SKM-1 treated with dmso at 0.1 percent for 144 hours (cell line): ENCODE measurements at regions not wholly inside any gene's neighbourhood (a gene's known extent, or its start where the extent isn't known, plus 50 kb on each side); places are given as distances from the start of the nearest gene placed in this dataset.

ENCODE experiments used
- DNase-seq: peaks from one replicate; lab custom pipeline; 2025; ENCODE audit not compliant: unreplicated experiment; lab: John Stamatoyannopoulos, UW

- peak; percentile 30 for DNase-seq
These were observed 354.4 kb downstream of the TUSC7 start for GRCh38 chr3:117063930-117064329.

- DNase-seq = no peak
These were observed 358.7 kb downstream of the TUSC7 start for GRCh38 chr3:117068301-117068700.

DNA sequence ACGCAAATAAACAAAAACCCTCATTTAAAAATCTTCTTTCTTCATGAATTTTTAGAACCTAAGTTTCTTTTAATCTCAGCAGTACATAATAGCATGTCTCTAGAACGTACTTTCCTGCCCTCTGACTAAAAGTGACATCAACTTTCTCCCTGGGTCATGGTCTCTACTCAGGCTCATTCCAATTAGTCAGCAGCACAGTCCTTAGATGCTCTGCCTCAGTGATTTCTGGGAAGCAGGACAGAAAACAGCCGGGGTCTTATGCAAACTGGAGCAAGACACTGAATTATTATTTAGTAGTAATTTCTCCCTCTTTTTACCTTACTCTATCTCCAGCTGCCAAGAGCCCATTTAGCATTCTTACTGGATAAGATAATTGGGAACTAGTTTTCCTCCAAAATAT, 365.2 kb downstream of the TUSC7 start:
- DNase-seq = no peak

DNA sequence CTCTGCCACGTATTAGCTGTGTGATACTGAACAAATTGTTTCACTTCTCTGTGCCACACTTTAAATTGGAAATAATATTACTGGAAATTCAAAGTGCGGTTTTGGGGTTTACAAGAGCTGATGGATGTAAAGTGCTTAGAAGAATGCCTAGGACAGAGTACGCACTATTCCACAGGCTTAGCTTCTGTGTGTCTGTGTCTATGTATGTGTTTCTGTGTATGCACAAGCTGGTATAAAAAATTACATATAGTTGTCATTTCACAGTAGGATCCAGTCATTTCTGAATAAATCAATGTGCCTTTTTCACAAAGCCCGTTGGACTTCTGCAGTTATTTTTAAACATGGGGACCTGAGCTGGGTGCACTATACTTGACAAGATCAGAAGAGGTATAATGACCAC, 370.4 kb downstream of the TUSC7 start:
- no peak for DNase-seq

- DNase-seq = no peak
These were observed 371.3 kb downstream of the TUSC7 start for GRCh38 chr3:117080872-117081271.

DNA sequence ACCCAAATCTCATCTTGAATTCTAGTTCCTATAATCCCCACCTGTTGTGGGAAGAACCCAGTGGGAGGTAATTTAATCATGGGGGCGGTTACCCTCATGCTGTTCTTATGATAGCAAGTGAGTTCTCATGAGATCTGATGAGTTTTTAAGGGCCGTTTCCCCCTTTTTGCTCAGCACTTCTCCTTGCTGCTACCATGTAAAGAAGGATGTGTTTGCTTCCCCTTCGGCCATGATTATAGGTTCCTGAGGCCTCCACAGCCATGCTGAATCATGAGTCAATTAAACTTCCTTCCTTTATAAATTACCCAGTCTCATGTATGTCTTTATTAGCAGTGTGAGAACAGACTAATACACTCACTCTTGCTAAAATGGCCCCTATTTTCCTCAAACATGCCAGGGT, 374.7 kb downstream of the TUSC7 start:
- no peak for DNase-seq

DNA sequence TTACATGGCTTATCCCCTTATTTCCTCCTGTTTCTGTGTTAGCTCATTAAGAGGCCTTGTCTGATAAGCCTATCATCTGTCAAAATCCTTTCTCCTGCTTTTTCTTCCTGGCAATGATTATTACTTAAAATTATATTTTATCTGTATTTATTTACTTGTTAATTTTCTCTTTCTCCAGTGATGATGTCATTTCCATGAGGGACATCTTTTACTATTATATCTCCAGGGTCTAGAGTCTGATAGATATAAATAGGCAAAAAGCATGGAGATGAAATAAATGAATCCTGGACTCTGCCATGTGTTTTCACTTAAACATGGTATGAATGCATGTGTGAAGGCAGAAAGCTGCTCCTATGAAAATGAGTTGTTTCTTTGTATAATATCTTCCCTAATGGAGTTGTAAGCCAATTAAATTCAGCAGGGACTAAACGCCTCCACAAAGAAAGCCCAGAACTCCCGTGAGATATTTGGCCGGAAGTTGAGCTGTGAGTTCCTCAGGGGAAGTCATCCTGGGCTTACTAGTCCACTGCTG, 375.2 kb downstream of the TUSC7 start:
- DNase-seq = no peak

- no peak for DNase-seq
These were observed 382.1 kb downstream of the TUSC7 start for GRCh38 chr3:117091676-117092075.

GRCh38 chr3:117096549-117096948, 387.0 kb downstream of the TUSC7 start:
- no peak for DNase-seq

GRCh38 chr3:117097351-117097750, 387.8 kb downstream of the TUSC7 start:
- no peak for DNase-seq

DNA sequence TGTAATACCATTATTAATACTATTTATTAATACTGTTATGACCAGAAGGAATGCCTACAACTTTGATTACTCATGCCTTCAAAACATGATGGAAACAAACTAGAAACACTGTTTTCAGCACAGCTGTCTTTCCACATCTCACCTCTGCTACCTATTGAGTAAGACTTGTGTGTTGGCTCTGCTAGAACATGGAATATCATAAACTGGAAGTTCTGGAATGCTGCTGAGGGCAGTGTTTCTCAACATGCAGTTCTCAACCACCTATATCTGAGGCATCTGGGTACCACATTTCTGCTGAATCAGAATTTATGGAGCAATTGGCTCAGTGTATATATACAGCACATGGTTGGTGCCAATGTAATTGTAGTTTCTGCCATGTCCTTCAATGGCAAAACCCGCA, 392.1 kb downstream of the TUSC7 start:
- no peak for DNase-seq

GRCh38 chr3:117102426-117102825, 392.8 kb downstream of the TUSC7 start:
- no peak for DNase-seq

GRCh38 chr3:117103675-117104074, 394.1 kb downstream of the TUSC7 start:
- no peak for DNase-seq

- no peak for DNase-seq
These were observed 394.8 kb downstream of the TUSC7 start for GRCh38 chr3:117104381-117104780.

- DNase-seq = no peak
These were observed 395.2 kb downstream of the TUSC7 start for GRCh38 chr3:117104792-117105191.

DNA sequence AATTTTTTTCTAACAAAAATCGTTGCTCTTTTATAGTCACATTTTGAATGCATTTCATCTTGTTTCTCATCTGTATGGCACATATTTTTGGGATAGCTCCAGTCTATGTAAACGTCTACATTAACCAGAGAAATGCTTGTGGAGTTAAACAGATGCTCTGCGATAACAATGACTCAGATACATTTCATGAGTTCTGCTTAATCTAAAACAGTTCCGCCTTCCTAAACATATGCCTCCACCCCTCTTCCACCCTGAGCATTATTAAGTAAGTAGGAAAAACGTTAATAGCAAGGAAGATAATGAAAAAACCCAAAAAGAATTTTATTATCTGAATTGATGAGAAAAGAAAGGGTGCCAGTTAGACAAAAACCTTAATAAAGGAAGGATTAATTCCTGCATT, 396.1 kb downstream of the TUSC7 start:
- DNase-seq = no peak

- no peak for DNase-seq
These were observed 396.8 kb downstream of the TUSC7 start for GRCh38 chr3:117106396-117106795.

DNA sequence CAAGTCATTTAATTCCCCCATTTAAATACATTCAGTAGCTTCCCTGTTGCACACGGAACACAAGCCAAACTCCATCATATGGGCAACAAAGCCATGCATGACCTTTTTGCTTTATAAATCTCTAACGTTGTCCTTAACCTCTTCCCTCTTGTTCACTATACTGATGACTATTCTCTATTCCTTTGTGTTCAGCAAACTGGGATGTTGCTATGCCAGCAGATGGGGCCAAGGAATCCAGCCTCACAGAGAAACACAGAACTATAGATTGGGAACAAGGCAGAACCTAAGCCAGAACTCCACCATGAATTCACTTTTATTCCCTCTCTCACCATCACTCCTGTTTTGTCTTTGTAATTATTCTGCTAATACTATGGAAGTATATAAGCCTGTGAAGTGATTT, 398.4 kb downstream of the TUSC7 start:
- DNase-seq = no peak

DNA sequence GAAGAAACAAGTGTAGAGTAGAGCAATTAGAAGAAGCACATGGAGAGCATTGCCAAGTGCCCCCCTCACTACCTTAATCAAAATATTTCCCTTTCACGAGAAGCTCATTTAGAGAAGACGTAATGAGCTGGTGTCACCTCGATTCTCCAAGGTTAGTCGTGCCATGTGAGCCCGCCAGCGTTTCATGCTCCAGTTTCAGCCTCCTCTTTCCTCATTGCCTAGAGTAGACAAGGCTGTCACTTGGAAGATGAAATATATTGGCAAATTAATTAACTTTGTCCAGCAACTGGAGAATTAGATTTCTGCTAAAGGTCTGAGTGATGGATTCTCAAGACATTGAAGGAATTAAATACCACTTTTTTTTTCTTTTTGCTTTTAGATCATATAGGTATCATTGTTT, 399.6 kb downstream of the TUSC7 start:
- DNase-seq = no peak

DNA sequence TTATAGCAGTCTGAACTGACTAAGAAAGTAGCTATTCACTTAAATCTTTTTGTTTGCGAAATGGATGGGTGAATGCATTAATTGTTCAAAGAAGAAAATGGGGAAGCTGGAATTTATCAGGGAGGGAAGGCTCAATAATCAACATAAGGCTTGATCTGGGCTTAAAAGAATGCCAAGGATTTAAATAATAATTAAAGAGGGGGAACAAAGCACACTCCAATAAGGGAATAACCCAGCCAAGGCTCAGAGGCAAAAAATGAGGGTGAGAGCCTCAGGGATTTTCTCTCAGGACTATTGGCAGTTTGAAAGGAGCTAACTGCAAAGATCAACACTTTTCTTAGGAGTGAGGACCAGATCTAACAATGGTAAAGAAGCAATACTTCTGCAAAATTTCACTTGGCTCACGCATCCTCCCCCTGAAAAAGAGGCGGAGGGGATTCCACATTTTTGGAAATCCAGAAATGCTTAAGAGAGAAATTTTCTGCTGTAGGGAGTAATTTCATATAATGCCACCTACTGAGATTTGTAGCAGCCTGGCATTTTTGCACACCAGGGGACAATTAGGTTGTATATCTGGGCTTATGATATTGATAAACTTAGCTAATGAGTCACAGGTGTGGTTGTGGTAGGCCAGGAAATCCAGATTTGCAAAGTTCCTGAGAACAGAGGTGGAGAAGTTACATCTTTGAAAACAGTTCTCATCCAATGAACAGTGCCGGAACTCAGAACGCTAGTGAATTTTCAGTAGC, 405.1 kb downstream of the TUSC7 start:
- no peak for DNase-seq

- DNase-seq = no peak
These were observed 407.8 kb downstream of the TUSC7 start for GRCh38 chr3:117117188-117117936.

DNA sequence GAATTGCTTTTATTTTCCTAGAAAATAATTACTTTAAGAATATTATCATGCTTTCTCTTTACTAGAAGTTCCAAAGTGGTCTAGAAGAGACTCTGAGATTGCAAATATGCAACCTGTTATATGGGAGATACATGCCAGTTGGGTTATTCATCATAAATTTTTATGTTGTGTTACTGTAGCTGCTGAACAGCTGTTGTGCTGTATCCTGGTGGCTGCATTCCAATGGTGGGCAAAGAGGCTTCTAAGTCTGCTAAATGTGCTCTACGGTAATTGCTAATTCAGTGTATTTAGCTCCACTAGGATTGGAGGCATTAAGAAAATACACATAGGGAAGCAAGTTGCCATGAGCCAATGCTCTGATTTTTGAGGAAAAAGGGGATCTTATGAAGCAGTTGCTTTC, 409.0 kb downstream of the TUSC7 start:
- DNase-seq = no peak
